CD14-positive monocyte (primary cell): ENCODE measurements at regions not wholly inside any gene's neighbourhood (a gene's known extent, or its start where the extent isn't known, plus 50 kb on each side); places are given as distances from the start of the nearest gene placed in this dataset.

Experiments
- DNase-seq, 3 donors: peaks; one replicate each; pipeline ENCODE4 v3.0.0-alpha.2; 2011 to 2022
- H2AFZ ChIP-seq: 2 replicates; pipeline ENCODE4 v1.6.0; 2012; ENCODE audit warnings: mild to moderate bottlenecking, low read depth, low read length, inconsistent platforms; ENCODE audit not compliant: insufficient read depth, poor library complexity, severe bottlenecking
- H3K27ac ChIP-seq, 2 donors: 1 replicate in 1 of 2; 2 replicates in 1 of 2; pipeline ENCODE4 v1.5.1; 2012 to 2013; ENCODE audit warnings: low read length in 2 of 2, control low read depth in 1 of 2, inconsistent platforms in 1 of 2, low read depth in 1 of 2, mild to moderate bottlenecking in 1 of 2
- H3K27me3 ChIP-seq, 2 donors: one replicate each; pipeline versions ENCODE4 v1.6.0 to v1.6.1; 2011 to 2013; ENCODE audit warnings: low read length in 2 of 2; ENCODE audit not compliant: control insufficient read depth in 2 of 2, insufficient read depth in 2 of 2
- H3K36me3 ChIP-seq, 2 donors: replicated peaks in 1 of 2; 1 replicate in 1 of 2; 2 replicates in 1 of 2; pipeline versions ENCODE4 v1.5.1 to v1.6.1; 2012 to 2013; ENCODE audit warnings: low read length in 2 of 2, control low read depth in 1 of 2, inconsistent platforms in 1 of 2, mild to moderate bottlenecking in 1 of 2; ENCODE audit not compliant: insufficient read depth in 2 of 2, control insufficient read depth in 1 of 2
- H3K4me1 ChIP-seq, 2 donors: 1 replicate in 1 of 2; 2 replicates in 1 of 2; pipeline versions ENCODE4 v1.5.1 to v1.6.1; 2012 to 2013; ENCODE audit warnings: low read length in 2 of 2, control low read depth in 1 of 2, inconsistent platforms in 1 of 2, mild to moderate bottlenecking in 1 of 2, moderate library complexity in 1 of 2; ENCODE audit not compliant: insufficient read depth in 2 of 2, control insufficient read depth in 1 of 2
- H3K4me2 ChIP-seq: replicated peaks from 2 replicates; pipeline ENCODE3; 2012; ENCODE audit warnings: low read length, moderate library complexity, mild to moderate bottlenecking; ENCODE audit not compliant: poor library complexity, severe bottlenecking; ENCODE audit errors: extremely low read depth
- H3K4me3 ChIP-seq, 3 experiments: fragments of 200-600 bp in 1 of 3; sonication (generic) in 1 of 3; replicated peaks in 1 of 3; 1 replicate in 2 of 3; 2 replicates in 1 of 3; pipeline ENCODE4 v1.5.1; 2011 to 2013; ENCODE audit warnings: low read length in 3 of 3, mild to moderate bottlenecking in 3 of 3, control low read depth in 2 of 3, low read depth in 2 of 3, inconsistent platforms in 1 of 3, moderate library complexity in 1 of 3
- H3K79me2 ChIP-seq: 2 replicates; pipeline ENCODE4 v1.6.0; 2012; ENCODE audit warnings: mild to moderate bottlenecking, control low read depth, inconsistent platforms, low read length, moderate library complexity; ENCODE audit not compliant: insufficient read depth
- H3K9ac ChIP-seq: 2 replicates; pipeline ENCODE4 v1.6.0; 2017; ENCODE audit warnings: low read length, mild to moderate bottlenecking; ENCODE audit not compliant: insufficient read depth, poor library complexity, severe bottlenecking
- H3K9me3 ChIP-seq, 2 donors: replicated peaks in 1 of 2; 1 replicate in 1 of 2; 2 replicates in 1 of 2; pipeline versions ENCODE4 v1.5.1 to v1.6.1; 2012 to 2013; ENCODE audit warnings: low read length in 2 of 2, control low read depth in 1 of 2; ENCODE audit not compliant: control insufficient read depth in 1 of 2, insufficient read depth in 1 of 2
- H4K20me1 ChIP-seq: 2 replicates; pipeline ENCODE4 v1.6.0; 2012; ENCODE audit warnings: mild to moderate bottlenecking, low read length, control low read depth, moderate library complexity; ENCODE audit not compliant: insufficient read depth
- H3K27ac Mint-ChIP-seq, 7 donors: one replicate each; pipeline ENCODE4 v1.8.0; 2020; ENCODE audit warnings: mild to moderate bottlenecking in 7 of 7, mixed read lengths in 7 of 7, moderate library complexity in 6 of 7, inconsistent platforms in 2 of 7
- H3K27me3 Mint-ChIP-seq, 3 donors: one replicate each; pipeline ENCODE4 v1.8.0; 2021 to 2022; ENCODE audit warnings: low read depth in 3 of 3, mild to moderate bottlenecking in 3 of 3, mixed read lengths in 3 of 3, moderate library complexity in 3 of 3, inconsistent platforms in 1 of 3
- H3K36me3 Mint-ChIP-seq, 2 donors: one replicate each; pipeline ENCODE4 v1.8.0; 2020; ENCODE audit warnings: mixed read lengths in 2 of 2, inconsistent platforms in 1 of 2, mild to moderate bottlenecking in 1 of 2
- H3K4me1 Mint-ChIP-seq: one replicate; pipeline ENCODE4 v1.8.0; 2020; ENCODE audit warnings: mild to moderate bottlenecking, mixed read lengths
- H3K4me3 Mint-ChIP-seq, 2 donors: one replicate each; pipeline ENCODE4 v1.8.0; 2020; ENCODE audit warnings: mild to moderate bottlenecking in 2 of 2, mixed read lengths in 2 of 2, moderate library complexity in 1 of 2
- H3K9me3 Mint-ChIP-seq, 7 donors: one replicate each; pipeline ENCODE4 v1.8.0; 2020 to 2022; ENCODE audit warnings: mixed read lengths in 7 of 7, mild to moderate bottlenecking in 6 of 7, moderate library complexity in 6 of 7, inconsistent platforms in 2 of 7
- CTCF ChIP-seq: fragments of 200-600 bp; IDR thresholded peaks from one replicate; pipeline ENCODE4 v1.8.0; 2022; ENCODE audit warnings: antibody characterized with exemption, mild to moderate bottlenecking
- WGBS: methylation state at CpG from one replicate; pipeline ENCODE4 v1.1.5; 2013; ENCODE audit warnings: missing lambda C conversion rate; ENCODE audit not compliant: insufficient coverage; 5-methylcytosine and 5-hydroxymethylcytosine counted together
- intact Hi-C, 2 donors: fragments of 100-400 bp; cut with micrococcal nuclease; formaldehyde crosslinking; loops; one replicate each; pipeline versions ENCODE4 v1.15.0 to v1.15.1; 2023

GRCh38 chr5:29263915-29264351 is 1929.6 kb upstream of the CDH6 start:
- no peak for DNase-seq
- Histone ChIP-seq H3K4me3 (no peak overlapping the region), H4K20me1 (no peaks in the 10 kb centered on the region), H3K27me3 (no peaks in the 10 kb centered on the region), H3K4me1 (no peaks in the 10 kb centered on the region), H3K36me3 (no peaks in the 10 kb centered on the region), H3K27ac (no peak overlapping the region), H3K79me2 (no peaks in the 10 kb centered on the region), H3K4me2 (no peak overlapping the region), H3K9me3 (peaks cover 0 to 5% of the 10 kb centered on the region in 2 donors), H3K9ac (no peak overlapping the region), H2AFZ (no peak overlapping the region)
- TF ChIP-seq CTCF: no peak
- Mint-ChIP-seq H3K27me3 (peaks cover 0 to 1% (median 0%) of the 10 kb centered on the region in 3 donors), H3K4me3 (no peak overlapping the region), H3K9me3 (peaks cover 0 to 4% (median 0%) of the 10 kb centered on the region in 7 donors), H3K4me1 (no peaks in the 10 kb centered on the region), H3K36me3 (no peaks in the 10 kb centered on the region), H3K27ac (no peak overlapping the region)
- WGBS: no CpG with 5 or more reads among the region's 4 CpGs
- intact Hi-C loops: no loop called here

- WGBS: no CpG with 5 or more reads among the region's 3 CpGs
- intact Hi-C loops: no loop called here
- H3K4me3 Mint-ChIP-seq: no peak overlapping the region
- H3K9me3 Mint-ChIP-seq: peaks cover 0 to 6% (median 0%) of the 10 kb centered on the region in 7 donors
- H3K27ac Mint-ChIP-seq: no peak overlapping the region
- Histone ChIP-seq H3K27me3 (no peaks in the 10 kb centered on the region), H3K36me3 (no peaks in the 10 kb centered on the region), H3K9ac (no peak overlapping the region), H3K4me3 (no peak overlapping the region), H3K79me2 (no peaks in the 10 kb centered on the region), H2AFZ (no peak overlapping the region), H3K27ac (no peak overlapping the region), H3K4me1 (no peaks in the 10 kb centered on the region), H3K9me3 (peaks cover 0 to 5% of the 10 kb centered on the region in 2 donors), H4K20me1 (no peaks in the 10 kb centered on the region), H3K4me2 (no peak overlapping the region)
- TF ChIP-seq CTCF: no peak
- no peaks in the 10 kb centered on the region for H3K4me1 Mint-ChIP-seq
- no peaks in the 10 kb centered on the region for H3K36me3 Mint-ChIP-seq
- DNase-seq: no peak
- H3K27me3 Mint-ChIP-seq: peaks cover 0 to 3% (median 0%) of the 10 kb centered on the region in 3 donors
These were observed 1931.0 kb upstream of the CDH6 start for GRCh38 chr5:29262339-29263123.
